Glutamatergic neuron (in vitro differentiated cells): ENCODE measurements at regions not wholly inside any gene's neighbourhood (a gene's known extent, or its start where the extent isn't known, plus 50 kb on each side); places are given as distances from the start of the nearest gene placed in this dataset.

Experiments used
- DNase-seq: peaks from one replicate; pipeline ENCODE4 v3.0.0; 2022
- H3K27ac Mint-ChIP-seq: one replicate; pipeline ENCODE4 v1.8.0; 2020; ENCODE audit warnings: mild to moderate bottlenecking, mixed read lengths, inconsistent platforms; ENCODE audit not compliant: unreplicated experiment
- H3K27me3 Mint-ChIP-seq: one replicate; pipeline ENCODE4 v1.8.0; 2020; ENCODE audit warnings: mild to moderate bottlenecking, moderate library complexity, mixed read lengths, inconsistent platforms; ENCODE audit not compliant: unreplicated experiment
- H3K36me3 Mint-ChIP-seq: one replicate; pipeline ENCODE4 v1.8.0; 2020; ENCODE audit warnings: mild to moderate bottlenecking, mixed read lengths, inconsistent platforms; ENCODE audit not compliant: unreplicated experiment
- H3K4me1 Mint-ChIP-seq: one replicate; pipeline ENCODE4 v1.8.0; 2020; ENCODE audit warnings: mild to moderate bottlenecking, low read depth, mixed read lengths, inconsistent platforms; ENCODE audit not compliant: unreplicated experiment
- H3K4me3 Mint-ChIP-seq: one replicate; pipeline ENCODE4 v1.8.0; 2020; ENCODE audit warnings: mild to moderate bottlenecking, mixed read lengths, inconsistent platforms; ENCODE audit not compliant: unreplicated experiment
- H3K9me3 Mint-ChIP-seq: one replicate; pipeline ENCODE4 v1.8.0; 2020; ENCODE audit warnings: mild to moderate bottlenecking, moderate library complexity, mixed read lengths, inconsistent platforms; ENCODE audit not compliant: unreplicated experiment
- TF ChIP-seq, protein P1 (sequence below): fragments of 200-600 bp; sonication (generic); IDR thresholded peaks from one replicate; pipeline ENCODE4 v1.5.0; 2021; ENCODE audit not compliant: partially characterized antibody, unreplicated experiment

DNA sequence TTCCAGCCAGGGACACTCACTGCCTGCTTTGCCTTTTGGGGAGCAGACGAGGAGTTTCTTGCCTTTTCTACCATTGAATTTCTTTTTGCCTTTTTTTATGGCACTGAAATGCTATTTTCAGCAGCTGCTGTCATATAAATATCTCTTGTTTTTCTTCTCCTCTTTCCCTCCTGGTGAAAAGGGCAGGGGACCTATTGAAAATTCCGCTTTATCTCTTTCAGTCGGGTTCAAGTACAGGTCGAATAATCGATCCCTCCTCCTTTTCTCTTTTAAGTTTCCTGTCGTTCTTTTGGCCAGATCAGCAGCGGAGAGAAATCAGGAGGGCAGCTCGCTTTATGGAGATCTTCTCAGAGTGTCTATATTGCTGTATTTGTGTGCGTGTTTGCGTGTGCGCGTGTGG, 67.4 kb upstream of the CASZ1 start:
- TF ChIP-seq, protein P1, sequence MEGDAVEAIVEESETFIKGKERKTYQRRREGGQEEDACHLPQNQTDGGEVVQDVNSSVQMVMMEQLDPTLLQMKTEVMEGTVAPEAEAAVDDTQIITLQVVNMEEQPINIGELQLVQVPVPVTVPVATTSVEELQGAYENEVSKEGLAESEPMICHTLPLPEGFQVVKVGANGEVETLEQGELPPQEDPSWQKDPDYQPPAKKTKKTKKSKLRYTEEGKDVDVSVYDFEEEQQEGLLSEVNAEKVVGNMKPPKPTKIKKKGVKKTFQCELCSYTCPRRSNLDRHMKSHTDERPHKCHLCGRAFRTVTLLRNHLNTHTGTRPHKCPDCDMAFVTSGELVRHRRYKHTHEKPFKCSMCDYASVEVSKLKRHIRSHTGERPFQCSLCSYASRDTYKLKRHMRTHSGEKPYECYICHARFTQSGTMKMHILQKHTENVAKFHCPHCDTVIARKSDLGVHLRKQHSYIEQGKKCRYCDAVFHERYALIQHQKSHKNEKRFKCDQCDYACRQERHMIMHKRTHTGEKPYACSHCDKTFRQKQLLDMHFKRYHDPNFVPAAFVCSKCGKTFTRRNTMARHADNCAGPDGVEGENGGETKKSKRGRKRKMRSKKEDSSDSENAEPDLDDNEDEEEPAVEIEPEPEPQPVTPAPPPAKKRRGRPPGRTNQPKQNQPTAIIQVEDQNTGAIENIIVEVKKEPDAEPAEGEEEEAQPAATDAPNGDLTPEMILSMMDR: no peak
- H3K4me3 Mint-ChIP-seq: peak overlapping the region; percentile 74
- peaks cover 18% of the 10 kb centered on the region for H3K9me3 Mint-ChIP-seq
- no peaks in the 10 kb centered on the region for H3K36me3 Mint-ChIP-seq
- DNase-seq: no peak
- H3K27me3 Mint-ChIP-seq: peaks cover 10% of the 10 kb centered on the region
- H3K27ac Mint-ChIP-seq: no peak overlapping the region
- H3K4me1 Mint-ChIP-seq: peaks cover 43% of the 10 kb centered on the region

DNA sequence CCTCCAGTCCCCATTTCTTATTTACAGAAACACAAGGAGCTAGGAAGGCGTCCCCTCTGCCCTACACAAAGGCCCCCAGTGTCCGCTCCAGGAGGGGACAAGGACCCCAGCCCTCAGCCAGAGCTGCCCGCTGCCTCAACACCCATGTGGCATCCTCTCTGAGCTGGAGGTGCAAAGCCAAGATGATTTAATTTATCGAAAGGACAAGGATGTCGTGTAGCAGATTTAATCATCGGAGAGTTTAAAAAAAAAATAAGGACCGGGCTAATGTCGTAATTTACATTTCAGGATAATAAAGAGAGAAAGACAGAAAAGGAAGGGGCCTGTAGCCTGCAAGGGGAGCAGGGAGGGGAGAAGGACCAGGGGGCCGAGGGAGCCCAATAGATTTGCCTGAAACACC, 68.3 kb upstream of the CASZ1 start:
- Mint-ChIP-seq H3K27me3 (peaks cover 10% of the 10 kb centered on the region), H3K36me3 (no peaks in the 10 kb centered on the region), H3K4me3 (peak overlapping the region; percentile 74), H3K27ac (no peak overlapping the region), H3K9me3 (peaks cover 18% of the 10 kb centered on the region), H3K4me1 (peaks cover 47% of the 10 kb centered on the region)
- DNase-seq: no peak
- TF ChIP-seq, protein P1: no peak

DNA sequence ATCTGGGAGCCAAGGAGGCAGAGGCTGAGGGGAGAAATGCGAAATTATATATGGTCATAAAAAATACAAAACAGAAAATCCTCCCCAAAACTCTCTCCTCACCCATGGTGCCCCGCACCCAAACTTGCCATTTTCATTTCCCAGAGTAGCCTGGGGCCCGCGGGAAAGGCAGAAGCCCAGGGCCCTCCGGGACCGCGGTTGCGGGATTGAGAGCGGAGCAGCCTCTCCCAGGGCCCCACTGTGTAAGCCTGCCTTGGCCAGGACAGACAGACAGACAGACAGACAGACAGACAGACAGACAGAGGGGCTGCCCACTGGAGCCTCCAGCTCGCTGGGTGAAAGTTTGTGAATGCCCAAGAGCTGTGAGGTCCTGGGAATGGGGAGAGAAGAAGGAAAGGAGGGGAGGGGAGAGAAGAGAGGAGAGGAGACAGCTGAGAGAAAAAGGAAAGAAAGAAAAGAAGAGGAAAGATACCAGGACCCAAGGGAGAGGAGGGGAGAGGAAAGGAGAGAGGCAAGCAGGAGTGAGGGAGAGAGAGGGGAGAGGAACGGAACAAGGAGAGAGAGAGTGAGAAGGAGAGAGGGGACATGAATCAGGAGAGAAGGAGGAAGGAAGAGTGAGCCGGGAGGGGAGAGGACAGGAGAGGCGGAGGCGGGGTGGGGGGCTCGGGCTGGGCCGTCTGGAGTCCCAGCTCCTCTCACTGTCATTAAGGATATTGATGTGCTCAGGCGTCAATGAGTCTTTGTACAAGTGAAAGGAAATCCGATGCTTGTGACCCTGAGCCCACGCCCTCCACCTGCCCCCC, 69.3 kb upstream of the CASZ1 start:
- TF ChIP-seq, protein P1: no peak
- peak; percentile 67 for DNase-seq
- H3K27me3 Mint-ChIP-seq: peaks cover 14% of the 10 kb centered on the region
- peak overlapping the region; percentile 77 for H3K27ac Mint-ChIP-seq
- H3K9me3 Mint-ChIP-seq: peaks cover 21% of the 10 kb centered on the region
- peaks cover 52% of the 10 kb centered on the region for H3K4me1 Mint-ChIP-seq
- peak overlapping the region; percentile 86 for H3K4me3 Mint-ChIP-seq
- H3K36me3 Mint-ChIP-seq: no peaks in the 10 kb centered on the region

DNA sequence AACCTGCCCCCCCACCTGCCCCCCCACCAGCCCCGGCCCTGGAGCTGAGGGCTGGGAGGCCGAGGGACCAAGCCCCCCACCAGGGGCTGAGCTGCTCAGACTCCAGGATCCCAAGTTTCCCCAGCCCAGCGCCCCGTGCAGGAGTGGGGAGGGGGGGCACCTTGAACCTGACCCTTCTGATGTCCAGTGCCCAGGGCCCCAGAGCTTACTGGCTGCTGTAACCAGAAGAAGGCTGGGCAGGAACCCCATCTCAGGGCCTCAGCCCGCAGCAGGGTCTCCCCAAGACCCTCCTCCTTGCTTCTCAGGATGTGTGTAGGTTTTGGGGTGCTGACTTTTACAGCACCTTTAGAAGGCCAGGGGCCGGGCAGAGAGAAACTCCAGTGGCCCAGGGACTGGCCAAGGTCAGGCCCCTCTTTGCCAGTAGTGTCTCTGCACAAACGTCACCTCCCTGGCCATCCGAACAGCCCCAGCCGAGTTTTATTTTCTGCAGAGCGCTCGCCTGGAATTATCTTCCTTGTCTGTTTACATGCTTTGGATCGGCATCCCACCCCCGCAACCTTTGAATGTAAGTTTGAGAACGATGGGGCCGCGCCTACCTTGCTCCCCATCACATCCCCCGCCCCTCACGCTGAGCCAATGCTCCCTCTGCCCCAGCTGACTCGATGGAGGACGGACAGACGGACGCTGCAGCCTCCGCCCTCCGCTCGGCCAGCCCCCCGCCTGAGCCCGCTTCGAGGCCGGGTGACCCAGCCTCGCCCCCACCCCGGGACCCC, 70.1 kb upstream of the CASZ1 start:
- TF ChIP-seq, protein P1: no peak
- Mint-ChIP-seq H3K9me3 (peaks cover 21% of the 10 kb centered on the region), H3K4me3 (peak overlapping the region; percentile 90), H3K27ac (peak overlapping the region; percentile 90), H3K36me3 (no peaks in the 10 kb centered on the region), H3K4me1 (peaks cover 54% of the 10 kb centered on the region), H3K27me3 (peaks cover 14% of the 10 kb centered on the region)
- peak; percentile 68 for DNase-seq
